SK-MEL-5 (cell line): ENCODE measurements at regions not wholly inside any gene's neighbourhood (a gene's known extent, or its start where the extent isn't known, plus 50 kb on each side); places are given as distances from the start of the nearest gene placed in this dataset.
"Not testable (repeated sequence)": the region's sequence is repeated elsewhere in the genome, so short reads cannot be mapped to it uniquely, and the experiment has no call there.

Experiments used
- DNase-seq: peaks from one replicate; pipeline ENCODE4 v3.0.0-alpha.2; 2016; ENCODE audit warnings: low read depth, low spot score
- in situ Hi-C: cut with HindIII; loops from 2 replicates; pipeline ENCODE4 v1.10.0; 2016; ENCODE audit warnings: low sequenced_read_pairs, high pct_unique_total_duplicates, low pct_unique_long_range_greater_than_20kb

DNA sequence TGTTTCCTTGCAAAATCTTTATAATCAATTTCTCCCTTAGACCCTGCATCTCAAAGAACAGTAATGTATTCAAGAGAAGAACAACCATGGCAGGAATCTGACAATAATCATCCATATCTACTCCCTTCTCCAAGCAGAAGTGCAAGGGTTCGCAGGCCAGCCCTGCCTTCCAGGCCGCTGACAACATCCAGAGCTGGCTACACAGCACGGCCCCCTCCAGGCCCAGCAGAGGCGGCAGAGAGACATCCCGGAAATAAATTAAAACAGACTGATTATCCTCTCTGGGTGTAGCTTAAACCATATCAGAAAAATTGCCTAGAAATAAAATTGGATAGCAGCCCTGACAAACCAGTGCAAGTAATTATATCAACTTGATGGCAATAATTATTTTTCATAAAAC, 223.3 kb downstream of the FAM43A start:
- in situ Hi-C loops: no loop called here

DNA sequence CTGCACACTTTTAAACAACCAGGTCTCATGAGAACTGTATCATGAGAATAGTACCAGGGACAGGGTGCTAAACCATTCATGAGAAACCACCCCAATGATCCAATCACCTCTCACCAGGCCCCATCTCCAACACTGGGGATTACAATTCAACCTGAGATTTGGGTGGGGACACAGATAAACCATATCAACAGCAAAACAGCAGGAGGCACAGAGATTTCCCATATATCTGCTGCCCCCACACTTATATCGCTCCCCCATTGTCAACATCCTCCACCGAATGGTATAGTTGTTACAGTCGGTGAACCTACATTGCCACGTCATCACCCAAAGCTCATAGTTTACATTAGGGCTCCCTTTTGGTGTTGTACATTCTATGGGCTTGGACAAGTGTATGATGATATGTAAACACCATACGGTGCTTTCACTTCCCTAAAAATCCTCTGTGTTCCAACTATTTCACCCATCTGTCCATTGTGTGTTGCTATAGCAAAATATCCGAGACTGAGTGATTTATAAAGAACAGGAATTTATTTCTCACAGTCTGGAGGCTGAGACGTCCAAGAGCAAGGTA, 224.8 kb downstream of the FAM43A start:
- in situ Hi-C loops: no loop called here
- no peak for DNase-seq

More for the DNA sequence above, 223.3 kb downstream of the FAM43A start:
- DNase-seq: no peak

DNA sequence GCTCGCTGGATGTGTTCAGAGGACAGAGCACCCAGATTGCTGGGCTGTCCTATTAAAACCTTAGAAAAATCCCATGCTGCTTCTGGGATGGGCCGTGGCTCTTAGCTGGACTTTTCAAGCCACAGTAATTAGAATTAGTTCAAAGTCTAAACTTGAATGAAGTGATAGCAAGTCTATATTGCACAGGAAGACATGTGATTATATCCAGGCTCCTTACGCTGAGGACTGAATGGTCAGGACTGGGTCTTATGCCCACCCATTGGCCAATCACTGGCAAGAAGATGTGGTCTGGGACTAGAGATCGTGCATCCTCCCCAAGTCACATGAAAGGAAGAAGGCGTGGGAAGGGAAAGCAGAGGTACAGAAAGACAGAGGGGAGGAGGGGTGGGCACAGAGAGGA, 227.6 kb downstream of the FAM43A start:
- in situ Hi-C loops: no loop called here

DNA sequence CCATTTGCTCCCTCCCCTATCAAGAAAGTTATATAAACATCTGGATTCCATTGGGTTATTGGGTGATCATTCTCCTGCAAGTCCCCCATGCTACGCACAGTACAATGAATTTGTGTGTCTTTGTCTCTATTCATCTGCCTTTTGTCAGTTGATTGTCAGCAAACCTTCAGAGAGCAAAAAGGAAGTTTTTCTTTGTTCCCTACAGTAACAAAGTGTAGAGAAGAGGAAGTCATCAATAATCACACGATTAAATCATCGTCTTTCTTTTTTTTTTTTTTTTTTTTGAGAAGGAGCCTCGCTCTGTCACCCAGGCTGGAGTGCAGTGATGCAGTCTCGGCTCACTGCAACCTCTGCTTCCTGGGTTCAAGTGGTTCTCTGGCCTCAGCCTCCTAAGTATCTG, 239.2 kb downstream of the FAM43A start:
- DNase-seq, in situ Hi-C loops: not testable (repeated sequence)

More for the DNA sequence above, 227.6 kb downstream of the FAM43A start:
- peak; percentile 37 for DNase-seq

DNA sequence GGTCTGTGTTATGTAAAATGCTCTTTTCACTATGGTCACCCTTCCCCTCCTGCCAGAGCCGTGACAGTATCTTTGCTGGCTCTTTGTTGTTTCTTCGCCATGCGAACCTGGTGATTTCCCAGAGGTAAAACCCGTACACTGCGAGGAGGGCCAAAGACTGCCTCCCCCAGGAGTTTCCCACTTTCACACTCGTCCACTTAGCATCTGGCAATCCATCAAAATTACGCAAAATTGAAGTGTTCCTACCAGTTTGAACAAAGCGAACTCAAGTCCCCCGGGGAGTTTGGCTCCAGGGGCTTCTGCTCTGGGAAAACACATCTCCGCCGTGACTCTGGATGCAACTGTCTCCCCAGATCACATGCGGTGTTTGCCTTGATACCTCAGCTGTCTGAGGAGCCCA, 239.9 kb downstream of the FAM43A start:
- no peak for DNase-seq
- in situ Hi-C loops: no loop called here

DNA sequence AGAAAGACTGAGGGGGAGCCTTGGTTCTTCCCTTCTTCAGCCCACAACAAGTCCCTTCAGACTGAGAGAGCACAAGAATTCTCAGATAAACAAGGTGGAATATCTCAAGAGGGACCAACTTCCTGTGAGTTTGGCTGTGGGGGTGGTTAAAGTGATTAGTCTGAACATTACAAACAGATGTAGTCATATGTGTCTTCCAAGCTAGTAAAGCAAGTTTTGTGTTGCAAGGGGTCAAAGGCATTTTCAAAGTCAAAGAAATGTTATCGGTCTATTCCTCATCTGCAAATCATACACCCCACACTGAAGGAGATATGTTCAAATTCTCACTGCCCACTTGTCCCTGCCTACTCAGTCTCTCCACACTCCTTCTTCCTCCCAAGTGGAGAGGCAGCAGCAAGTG, 242.5 kb downstream of the FAM43A start:
- in situ Hi-C loops: no loop called here
- no peak for DNase-seq

DNA sequence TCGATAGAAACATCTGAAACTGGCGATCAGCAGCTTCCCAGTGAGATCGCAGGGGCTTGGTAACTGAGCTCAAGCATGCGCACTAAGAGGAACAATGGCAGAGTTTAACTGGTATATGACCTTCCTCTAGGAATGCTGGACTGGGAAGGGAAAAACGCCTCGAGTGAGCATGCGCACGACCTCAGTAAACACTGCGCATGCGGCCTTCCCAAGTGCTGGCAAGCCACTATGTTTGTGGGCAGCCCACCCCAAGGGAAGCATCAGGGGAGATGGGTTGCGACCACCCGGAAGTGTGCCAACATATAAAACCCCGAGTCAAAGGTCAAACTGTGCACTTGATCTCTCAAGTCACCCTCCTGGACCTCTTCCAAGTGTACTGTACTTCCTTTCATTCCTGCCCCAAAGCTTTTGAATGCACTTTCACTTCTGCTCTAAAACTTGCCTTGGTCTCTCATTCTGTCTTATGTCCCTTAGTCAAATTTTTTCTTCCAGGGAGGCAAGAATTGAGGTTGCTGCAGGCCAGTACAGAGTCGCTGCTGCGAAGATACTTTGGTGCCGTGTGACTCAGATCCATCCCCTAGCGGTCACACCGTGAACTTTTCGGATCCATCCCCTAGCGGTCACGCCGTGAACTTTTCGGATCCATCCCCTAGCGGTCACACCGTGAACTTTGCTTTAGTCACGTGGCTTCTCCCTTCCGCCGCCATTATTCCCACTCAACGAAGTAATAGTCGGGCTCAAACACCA, 243.3 kb downstream of the FAM43A start:
- no peak for DNase-seq
- in situ Hi-C loops: no loop called here

DNA sequence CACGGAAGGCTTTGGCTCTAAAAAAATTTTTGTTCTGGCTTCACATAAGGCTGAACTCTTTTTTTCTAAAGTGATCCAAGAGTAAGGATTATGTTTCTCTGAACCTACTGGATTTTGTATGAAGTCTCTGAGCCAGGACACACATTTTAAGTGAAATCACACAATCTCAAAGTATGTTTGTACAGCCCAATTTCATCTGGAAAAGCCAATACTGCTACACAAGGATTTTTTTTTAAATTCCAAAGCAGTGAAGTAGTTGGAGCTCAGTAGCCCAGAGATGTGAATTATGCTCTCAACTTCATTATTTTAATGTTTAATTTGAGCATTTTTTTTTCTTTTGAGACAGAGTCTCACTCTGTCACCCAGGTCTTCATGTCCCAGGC, 243.9 kb downstream of the FAM43A start:
- in situ Hi-C loops: no loop called here
- DNase-seq: no peak

DNA sequence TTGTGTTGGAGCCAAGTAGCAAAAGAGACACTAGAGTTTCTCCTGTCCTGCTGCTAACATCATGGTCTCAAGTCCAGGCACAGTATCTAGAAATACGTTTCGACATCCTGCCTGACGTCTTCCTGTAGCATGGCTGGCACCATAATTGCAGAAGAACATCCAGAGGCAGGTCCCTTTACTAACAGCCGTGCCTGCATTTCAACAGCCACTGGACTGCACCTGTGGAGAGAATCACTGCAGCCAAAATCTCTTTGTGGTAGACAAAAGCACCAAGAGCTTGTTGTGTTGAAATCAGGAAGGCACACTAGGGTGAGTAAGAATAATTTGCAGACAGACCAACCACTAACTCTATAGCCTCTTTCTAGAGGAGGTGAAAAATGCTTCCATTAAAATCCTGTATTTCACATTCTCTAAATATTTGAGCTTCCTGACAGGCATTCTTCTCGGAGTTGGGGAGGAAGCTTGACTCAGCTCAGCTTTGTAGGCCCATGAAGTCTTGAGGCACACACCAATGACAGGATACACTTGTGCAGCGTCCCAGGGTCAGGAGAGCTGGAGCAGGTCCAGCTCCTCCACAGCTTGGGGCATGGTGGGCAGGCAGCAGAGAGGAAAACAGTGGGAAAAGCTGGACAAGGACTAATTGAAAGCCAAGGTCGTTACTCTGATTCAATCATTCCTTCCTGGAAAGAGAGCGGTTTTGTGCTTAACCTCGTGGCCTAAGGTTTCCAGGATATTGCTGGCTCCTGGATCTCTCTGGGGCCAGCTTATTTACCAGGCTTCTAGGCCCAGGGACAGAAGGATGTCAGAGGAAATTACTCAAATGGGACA, 244.9 kb downstream of the FAM43A start:
- DNase-seq: peak; percentile 18
- in situ Hi-C loops: no loop called here

DNA sequence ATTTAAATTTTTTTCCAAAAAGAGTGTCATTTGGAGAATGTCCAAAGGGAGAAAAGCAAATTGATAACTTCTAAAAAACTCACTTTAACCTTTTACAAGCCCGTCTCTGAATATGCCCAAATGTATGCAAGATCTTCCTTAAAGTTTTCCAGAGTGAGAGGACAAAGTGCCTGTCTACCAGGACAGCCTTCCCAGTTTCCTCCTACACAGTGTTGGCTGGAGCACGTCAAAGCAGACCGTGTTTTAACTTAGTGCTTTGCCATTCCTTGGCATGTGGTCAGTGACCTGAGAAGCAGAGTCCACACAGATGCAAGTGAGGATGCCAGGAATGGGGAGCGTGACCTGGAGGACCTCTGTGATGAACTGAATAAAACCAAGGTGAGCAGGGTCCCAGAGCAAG, 245.7 kb downstream of the FAM43A start:
- no peak for DNase-seq
- in situ Hi-C loops: no loop called here

DNA sequence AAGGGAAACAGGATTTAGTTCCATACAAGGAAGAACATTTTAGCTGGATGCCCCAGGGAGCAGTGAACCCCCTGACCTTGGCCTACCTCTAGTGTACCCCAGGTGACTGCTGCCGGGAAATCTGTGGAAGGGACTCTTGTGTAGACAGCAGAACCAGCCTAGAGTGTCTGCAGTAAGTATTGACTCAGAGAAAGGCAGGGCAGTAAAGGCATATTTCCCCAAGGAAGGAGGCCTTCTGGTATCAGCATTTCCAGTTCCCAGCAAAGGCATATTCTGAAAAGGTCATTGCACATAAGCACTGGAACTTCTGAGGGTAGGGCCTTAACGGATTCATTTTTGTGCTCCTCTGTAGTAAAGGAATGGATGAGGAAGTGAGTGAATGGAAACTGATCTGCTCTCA, 246.2 kb downstream of the FAM43A start:
- DNase-seq: no peak
- in situ Hi-C loops: no loop called here

DNA sequence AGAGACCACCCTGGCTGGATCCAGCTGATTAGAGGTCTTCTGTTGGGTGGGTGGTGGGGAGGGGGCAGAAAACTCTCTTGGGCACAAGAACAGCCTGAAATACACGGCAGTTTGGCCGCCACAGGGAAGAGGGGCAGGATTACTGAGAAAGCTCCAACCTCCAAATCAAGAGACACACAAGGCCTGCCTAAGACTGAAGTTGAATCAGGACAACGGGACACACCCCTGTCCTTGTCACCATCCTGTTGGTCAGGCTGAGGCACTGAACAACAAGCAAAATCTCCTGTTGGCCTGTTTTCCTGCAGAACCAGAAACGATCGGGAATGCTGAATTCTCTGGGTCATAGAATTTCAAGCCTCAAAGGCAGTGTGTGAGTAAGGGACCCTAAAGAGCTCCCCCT, 247.8 kb downstream of the FAM43A start:
- in situ Hi-C loops: no loop called here
- no peak for DNase-seq

DNA sequence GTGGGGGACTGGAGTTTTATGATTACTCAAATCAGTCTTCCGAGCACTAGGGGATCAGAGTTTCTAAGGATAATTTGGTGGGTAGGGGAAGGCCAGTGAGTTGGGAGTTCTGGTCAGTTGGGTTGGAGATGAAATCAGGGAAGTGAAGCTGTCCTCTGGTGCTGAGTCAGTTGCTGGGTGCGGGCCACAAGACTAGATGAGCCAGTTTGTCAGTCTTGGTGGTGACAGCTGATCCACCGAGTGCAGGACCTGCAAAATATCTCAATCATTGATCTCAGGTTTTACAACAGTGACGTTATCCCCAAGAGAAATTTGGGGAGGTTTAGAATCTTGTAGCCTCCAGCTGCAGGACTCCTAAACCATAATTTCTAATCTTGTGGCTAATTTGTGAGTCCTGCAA, 249.4 kb downstream of the FAM43A start:
- in situ Hi-C loops: no loop called here
- DNase-seq: no peak

DNA sequence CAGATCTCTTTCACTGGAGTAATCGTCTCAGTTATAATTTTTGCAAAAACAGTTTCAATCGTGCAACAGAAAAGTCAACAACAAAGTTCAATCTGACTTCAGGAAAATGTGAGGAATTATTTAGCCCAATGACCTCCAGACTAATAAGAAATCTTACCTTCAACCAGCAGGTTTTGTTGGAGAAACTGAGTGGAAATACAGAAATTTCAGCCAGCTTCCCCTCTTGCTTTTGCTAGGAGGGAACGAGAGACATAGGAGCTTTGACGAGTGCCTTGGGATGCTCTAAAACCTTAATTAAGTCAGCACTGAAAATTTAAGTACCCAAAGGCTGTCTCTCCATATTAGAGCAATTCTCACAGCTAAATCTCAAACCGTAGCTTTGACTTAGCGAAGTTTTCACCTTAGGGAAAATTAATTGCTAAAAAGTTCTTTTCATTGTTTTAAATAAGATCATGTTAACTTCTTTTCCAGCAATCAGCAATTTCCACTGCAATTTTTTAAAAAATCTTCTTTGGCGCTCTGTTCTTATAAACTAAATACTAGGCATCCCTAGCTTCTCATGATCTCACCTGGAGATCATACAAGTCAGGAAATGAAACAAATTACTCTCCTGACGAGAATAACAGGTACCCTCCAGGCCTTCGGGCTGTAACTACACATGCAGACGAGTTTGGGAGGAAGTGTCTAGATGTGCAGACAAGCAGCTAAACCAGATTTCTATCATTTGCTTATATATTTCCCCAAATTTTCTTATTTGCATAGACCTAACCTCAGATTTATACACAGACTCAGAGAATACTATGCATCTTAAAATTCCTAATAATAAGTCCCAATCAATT, 250.2 kb downstream of the FAM43A start:
- DNase-seq: no peak
- in situ Hi-C loops: no loop called here

DNA sequence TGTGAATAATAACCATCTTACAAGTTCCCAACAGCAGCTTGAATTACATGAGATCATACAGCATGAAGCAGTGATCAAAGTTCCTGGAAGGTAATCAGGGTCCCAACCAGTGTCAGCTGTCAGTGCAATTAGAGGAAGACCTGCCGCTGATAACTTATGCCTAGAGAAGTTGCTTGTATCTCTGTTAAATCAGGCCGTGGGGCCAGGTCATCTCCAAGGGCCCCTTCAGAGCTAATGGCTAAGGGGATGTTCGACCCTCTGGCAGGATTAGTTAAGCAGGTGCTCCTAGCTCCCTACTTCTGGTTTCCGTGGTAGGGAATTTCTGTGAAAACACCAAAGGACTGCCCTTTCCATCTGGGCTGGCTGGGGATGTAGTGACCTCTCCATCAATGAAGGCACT, 251.0 kb downstream of the FAM43A start:
- DNase-seq: no peak
- in situ Hi-C loops: no loop called here

DNA sequence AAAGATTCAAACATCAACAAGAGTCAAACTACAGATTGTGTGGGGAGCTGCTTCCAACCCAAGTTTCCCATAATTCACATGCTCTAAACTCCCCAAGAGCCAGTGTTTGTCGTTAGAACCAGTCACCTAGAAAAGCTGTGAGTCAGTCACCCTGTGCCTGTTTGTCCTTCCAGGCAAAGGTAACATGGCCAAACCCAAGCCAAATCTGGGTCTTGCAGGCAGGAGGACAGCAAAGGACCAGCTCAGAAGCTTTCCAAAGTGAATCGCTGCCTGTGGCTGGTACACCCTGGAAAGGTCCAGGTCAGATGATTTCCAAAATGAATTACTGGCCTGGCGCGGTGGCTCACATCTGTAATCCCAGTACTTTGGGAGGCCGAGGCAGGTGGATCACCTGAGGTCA, 251.5 kb downstream of the FAM43A start:
- in situ Hi-C loops: no loop called here

DNA sequence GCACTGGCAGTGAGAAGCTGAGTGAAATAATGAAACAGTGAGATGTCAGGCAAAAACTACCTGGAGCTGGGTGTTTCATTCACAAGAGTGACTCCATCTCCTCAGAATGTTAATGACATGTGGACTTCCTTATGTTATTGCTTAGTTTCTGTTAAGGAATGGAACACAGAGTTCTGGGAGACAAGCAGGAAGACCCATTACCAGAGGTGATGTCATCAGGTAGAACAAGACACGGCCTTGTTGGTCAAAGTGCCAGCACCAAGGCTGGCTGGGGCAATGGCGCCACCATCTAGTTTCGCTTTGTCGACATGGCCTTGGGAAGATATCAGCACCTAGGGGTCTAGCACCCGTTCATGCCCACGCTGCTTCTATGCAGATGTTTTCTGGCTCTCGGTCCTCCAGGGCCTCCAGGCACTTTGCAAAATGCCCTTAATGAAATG, 252.2 kb downstream of the FAM43A start:
- DNase-seq: no peak
- in situ Hi-C loops: no loop called here

More for the DNA sequence above, 251.5 kb downstream of the FAM43A start:
- no peak for DNase-seq
